Mesothelial cell of epicardium (in vitro differentiated cells): ENCODE measurements at regions not wholly inside any gene's neighbourhood (a gene's known extent, or its start where the extent isn't known, plus 50 kb on each side); places are given as distances from the start of the nearest gene placed in this dataset.

ENCODE experiments used
- DNase-seq, 2 experiments: peaks; one replicate each; pipeline ENCODE4 v3.0.0; 2021; ENCODE audit warnings: low spot score in 2 of 2; ENCODE audit not compliant: unreplicated experiment in 2 of 2
- H3K27ac Mint-ChIP-seq: 2 replicates; pipeline ENCODE4 v1.8.0; 2021; ENCODE audit warnings: mixed read lengths
- H3K27me3 Mint-ChIP-seq: 2 replicates; pipeline ENCODE4 v1.8.0; 2021; ENCODE audit warnings: low read depth, mixed read lengths
- H3K36me3 Mint-ChIP-seq: 2 replicates; pipeline ENCODE4 v1.8.0; 2021; ENCODE audit warnings: mixed read lengths
- H3K4me1 Mint-ChIP-seq: 2 replicates; pipeline ENCODE4 v1.8.0; 2021; ENCODE audit warnings: mixed read lengths
- H3K4me3 Mint-ChIP-seq: 2 replicates; pipeline ENCODE4 v1.8.0; 2021; ENCODE audit warnings: mild to moderate bottlenecking, moderate library complexity, mixed read lengths
- H3K9me3 Mint-ChIP-seq: 2 replicates; pipeline ENCODE4 v1.8.0; 2021; ENCODE audit warnings: mixed read lengths
- CTCF ChIP-seq: fragments of 200-600 bp; sonication (generic); IDR thresholded peaks from one replicate; pipeline ENCODE4 v1.5.0; 2021; ENCODE audit warnings: antibody characterized with exemption; ENCODE audit not compliant: unreplicated experiment

GRCh38 chr2:239902749-239903201 lies 122.4 kb downstream of the NDUFA10 start:
- H3K27ac Mint-ChIP-seq: no peak overlapping the region
- H3K4me1 Mint-ChIP-seq: peaks cover 4% of the 10 kb centered on the region
- TF ChIP-seq CTCF: no peak
- H3K4me3 Mint-ChIP-seq: no peak overlapping the region
- no peaks in the 10 kb centered on the region for H3K36me3 Mint-ChIP-seq
- H3K9me3 Mint-ChIP-seq: peaks cover 6% of the 10 kb centered on the region
- DNase-seq: no peak
- H3K27me3 Mint-ChIP-seq: peaks cover 19% of the 10 kb centered on the region

GRCh38 chr2:239898292-239898925 lies 126.7 kb downstream of the NDUFA10 start:
- TF ChIP-seq CTCF: no peak
- H3K27me3 Mint-ChIP-seq: peaks cover 49% of the 10 kb centered on the region
- H3K9me3 Mint-ChIP-seq: no peaks in the 10 kb centered on the region
- H3K27ac Mint-ChIP-seq: no peak overlapping the region
- no peak overlapping the region for H3K4me3 Mint-ChIP-seq
- peak in 1 of 2 experiments; percentile 31 for DNase-seq
- no peaks in the 10 kb centered on the region for H3K36me3 Mint-ChIP-seq
- H3K4me1 Mint-ChIP-seq: peaks cover 4% of the 10 kb centered on the region

- Mint-ChIP-seq H3K27ac (no peak overlapping the region), H3K4me3 (no peak overlapping the region), H3K4me1 (peaks cover 4% of the 10 kb centered on the region), H3K36me3 (no peaks in the 10 kb centered on the region), H3K9me3 (no peaks in the 10 kb centered on the region), H3K27me3 (peaks cover 52% of the 10 kb centered on the region)
- no peak for TF ChIP-seq CTCF
- peak in 1 of 2 experiments; percentile 14 for DNase-seq
These were observed 127.4 kb downstream of the NDUFA10 start for GRCh38 chr2:239897596-239898235.

GRCh38 chr2:239896075-239896474 lies 129.1 kb downstream of the NDUFA10 start:
- Mint-ChIP-seq H3K4me1 (no peaks in the 10 kb centered on the region), H3K27ac (no peak overlapping the region), H3K4me3 (no peak overlapping the region), H3K27me3 (peaks cover 52% of the 10 kb centered on the region), H3K9me3 (no peaks in the 10 kb centered on the region), H3K36me3 (no peaks in the 10 kb centered on the region)
- no peak for TF ChIP-seq CTCF
- peak in 1 of 2 experiments; percentile 5 for DNase-seq

- no peaks in the 10 kb centered on the region for H3K36me3 Mint-ChIP-seq
- H3K4me1 Mint-ChIP-seq: no peaks in the 10 kb centered on the region
- DNase-seq: no peak
- H3K27ac Mint-ChIP-seq: no peak overlapping the region
- no peak overlapping the region for H3K4me3 Mint-ChIP-seq
- peaks cover 50% of the 10 kb centered on the region for H3K27me3 Mint-ChIP-seq
- no peaks in the 10 kb centered on the region for H3K9me3 Mint-ChIP-seq
- TF ChIP-seq CTCF: no peak
These were observed 129.5 kb downstream of the NDUFA10 start for GRCh38 chr2:239895669-239896068.
